H1 (cell line): ENCODE measurements at regions not wholly inside any gene's neighbourhood (a gene's known extent, or its start where the extent isn't known, plus 50 kb on each side); places are given as distances from the start of the nearest gene placed in this dataset.

Source experiments
- ASH2L ChIP-seq: fragments of 200-600, 300-600 bp; sonication (generic); IDR thresholded peaks from one replicate; pipeline ENCODE4 v1.7.1; 2017; ENCODE audit warnings: low read length
- BRCA1 ChIP-seq: IDR thresholded peaks from 2 replicates; pipeline ENCODE4 v1.6.1; 2012; ENCODE audit warnings: low read depth, low read length, improper control_type of control experiment
- CTCF ChIP-seq, 3 experiments: IDR thresholded peaks; 1 replicate in 2 of 3; 2 replicates in 1 of 3; pipeline versions ENCODE4 v1.5.1 to v1.6.1; 2011; ENCODE audit warnings: low read length in 3 of 3, mild to moderate bottlenecking in 3 of 3, inconsistent platforms in 2 of 3, low read depth in 1 of 3, moderate library complexity in 1 of 3; ENCODE audit not compliant: insufficient read depth in 1 of 3; ENCODE audit errors: control extremely low read depth in 1 of 3
- EZH2 ChIP-seq: fragments of 200-600 bp; sonication (generic); IDR thresholded peaks from 2 replicates; pipeline ENCODE4 v1.7.1; 2012; ENCODE audit warnings: low read depth, mild to moderate bottlenecking, moderate library complexity, low read length, inconsistent platforms; ENCODE audit not compliant: severe bottlenecking
- JUND ChIP-seq: IDR thresholded peaks from 2 replicates; pipeline ENCODE4 v1.6.1; 2011; ENCODE audit warnings: mild to moderate bottlenecking, improper control_type of control experiment, low read length
- POLR2A ChIP-seq, 2 experiments: IDR thresholded peaks; 1 replicate in 1 of 2; 2 replicates in 1 of 2; pipeline ENCODE4 v1.6.1; 2011; ENCODE audit warnings: low read depth in 2 of 2, low read length in 2 of 2, mild to moderate bottlenecking in 2 of 2; ENCODE audit errors: control extremely low read depth in 1 of 2
- POLR2AphosphoS5 ChIP-seq: IDR thresholded peaks from 2 replicates; pipeline ENCODE4 v1.6.1; 2011; ENCODE audit warnings: low read depth, low read length
- RBBP5 ChIP-seq: IDR thresholded peaks from 2 replicates; pipeline ENCODE4 v1.7.1; 2012; ENCODE audit warnings: low read depth, mild to moderate bottlenecking, inconsistent platforms, low read length, moderate library complexity, borderline replicate concordance
- RFX5 ChIP-seq: IDR thresholded peaks from 2 replicates; pipeline ENCODE4 v1.6.1; 2011; ENCODE audit warnings: low read depth, low read length, improper control_type of control experiment, borderline replicate concordance
- SRF ChIP-seq: IDR thresholded peaks from 2 replicates; pipeline ENCODE4 v1.6.1; 2011; ENCODE audit warnings: mild to moderate bottlenecking, low read depth, low read length, moderate library complexity
- TAF1 ChIP-seq: IDR thresholded peaks from 2 replicates; pipeline ENCODE4 v1.6.1; 2011; ENCODE audit warnings: mild to moderate bottlenecking, low read depth, low read length
- USF2 ChIP-seq: IDR thresholded peaks from 2 replicates; pipeline ENCODE4 v1.6.1; 2011; ENCODE audit warnings: low read length, improper control_type of control experiment

- TF ChIP-seq CTCF (IDR thresholded peaks at IDR 0.05; ENCODE audit: control extremely low read depth in 1 of 3, insufficient read depth in 1 of 3, low read depth in 1 of 3, low read length in 3 of 3): no peak
- no peak for TF ChIP-seq EZH2
- no peak for TF ChIP-seq POLR2A (IDR thresholded peaks at IDR 0.05; ENCODE audit: control extremely low read depth in 1 of 2, low read depth in 2 of 2, low read length in 2 of 2)
- no peak for TF ChIP-seq RBBP5
- TF ChIP-seq SRF: no peak
- TF ChIP-seq USF2: no peak
- TF ChIP-seq TAF1: no peak
- no peak for TF ChIP-seq RFX5
- no peak for TF ChIP-seq ASH2L
- TF ChIP-seq JUND: no peak
- TF ChIP-seq POLR2AphosphoS5: no peak
- no peak for TF ChIP-seq BRCA1
Observed at GRCh38 chr2:55807900-55808299, 114.3 kb upstream of the PNPT1 start.
